ENCODE measurements at regions not wholly inside any gene's neighbourhood (a gene's known extent, or its start where the extent isn't known, plus 50 kb on each side); places are given as distances from the start of the nearest gene placed in this dataset.

- TF ChIP-seq, protein P1, sequence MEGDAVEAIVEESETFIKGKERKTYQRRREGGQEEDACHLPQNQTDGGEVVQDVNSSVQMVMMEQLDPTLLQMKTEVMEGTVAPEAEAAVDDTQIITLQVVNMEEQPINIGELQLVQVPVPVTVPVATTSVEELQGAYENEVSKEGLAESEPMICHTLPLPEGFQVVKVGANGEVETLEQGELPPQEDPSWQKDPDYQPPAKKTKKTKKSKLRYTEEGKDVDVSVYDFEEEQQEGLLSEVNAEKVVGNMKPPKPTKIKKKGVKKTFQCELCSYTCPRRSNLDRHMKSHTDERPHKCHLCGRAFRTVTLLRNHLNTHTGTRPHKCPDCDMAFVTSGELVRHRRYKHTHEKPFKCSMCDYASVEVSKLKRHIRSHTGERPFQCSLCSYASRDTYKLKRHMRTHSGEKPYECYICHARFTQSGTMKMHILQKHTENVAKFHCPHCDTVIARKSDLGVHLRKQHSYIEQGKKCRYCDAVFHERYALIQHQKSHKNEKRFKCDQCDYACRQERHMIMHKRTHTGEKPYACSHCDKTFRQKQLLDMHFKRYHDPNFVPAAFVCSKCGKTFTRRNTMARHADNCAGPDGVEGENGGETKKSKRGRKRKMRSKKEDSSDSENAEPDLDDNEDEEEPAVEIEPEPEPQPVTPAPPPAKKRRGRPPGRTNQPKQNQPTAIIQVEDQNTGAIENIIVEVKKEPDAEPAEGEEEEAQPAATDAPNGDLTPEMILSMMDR (IDR thresholded peaks at IDR 0.05; ENCODE audit: low read depth, low read length): no peak
- TF ChIP-seq EZH2phosphoT487 (IDR thresholded peaks at IDR 0.05; ENCODE audit: low read depth): no peak
These were observed 99.8 kb upstream of the DAP start for GRCh38 chr5:10860645-10861422.

All from OCI-LY3 (cell line).